COLO829 (cell line): ENCODE measurements at regions not wholly inside any gene's neighbourhood (a gene's known extent, or its start where the extent isn't known, plus 50 kb on each side); places are given as distances from the start of the nearest gene placed in this dataset.
"Not testable (repeated sequence)": the region's sequence is repeated elsewhere in the genome, so short reads cannot be mapped to it uniquely, and the experiment has no call there.

Source experiments
- DNase-seq: peaks from one replicate; pipeline ENCODE4 v3.0.0; 2012; ENCODE audit warnings: low spot score

GRCh38 chr2:18311420-18312195, 248.8 kb downstream of the RDH14 start:
- DNase-seq = no peak

GRCh38 chr2:18309627-18310026, 250.8 kb downstream of the RDH14 start:
- DNase-seq = no peak

GRCh38 chr2:18309188-18309587, 251.3 kb downstream of the RDH14 start:
- DNase-seq = no peak

GRCh38 chr2:18304849-18305248, 255.6 kb downstream of the RDH14 start:
- DNase-seq = no peak

GRCh38 chr2:18301421-18302139, 258.9 kb downstream of the RDH14 start:
- no peak for DNase-seq

GRCh38 chr2:18299423-18300212, 260.8 kb downstream of the RDH14 start:
- peak; percentile 36 for DNase-seq

GRCh38 chr2:18297534-18298058, 262.9 kb downstream of the RDH14 start:
- no peak for DNase-seq

GRCh38 chr2:18290386-18290785, 270.1 kb downstream of the RDH14 start:
- DNase-seq = no peak

GRCh38 chr2:18286897-18287296, 273.6 kb downstream of the RDH14 start:
- no peak for DNase-seq

- DNase-seq = no peak
Measured at GRCh38 chr2:18284331-18284730, 276.1 kb downstream of the RDH14 start.

GRCh38 chr2:18282026-18282425, 278.4 kb downstream of the RDH14 start:
- DNase-seq = no peak

GRCh38 chr2:18276583-18277075, 283.8 kb downstream of the RDH14 start:
- DNase-seq = no peak

- no peak for DNase-seq
Measured at GRCh38 chr2:18273205-18273604, 287.2 kb downstream of the RDH14 start.

GRCh38 chr2:18272148-18272494, 288.3 kb downstream of the RDH14 start:
- DNase-seq = no peak

GRCh38 chr2:18271370-18272147, 288.9 kb downstream of the RDH14 start:
- DNase-seq = no peak

- no peak for DNase-seq
Measured at GRCh38 chr2:18268400-18268799, 292.1 kb downstream of the RDH14 start.

GRCh38 chr2:18267501-18267900, 293.0 kb downstream of the RDH14 start:
- no peak for DNase-seq

- DNase-seq = not testable (repeated sequence)
Measured at GRCh38 chr2:18266699-18267098, 293.8 kb downstream of the RDH14 start.

- DNase-seq = no peak
Measured at GRCh38 chr2:18265614-18266586, 294.6 kb downstream of the RDH14 start.

GRCh38 chr2:18262601-18263000, 297.9 kb downstream of the RDH14 start:
- no peak for DNase-seq
